NOMO-1 treated with DMSO at 0.1 percent for 48 hours (cell line): ENCODE measurements at regions not wholly inside any gene's neighbourhood (a gene's known extent, or its start where the extent isn't known, plus 50 kb on each side); places are given as distances from the start of the nearest gene placed in this dataset.
"Not testable (repeated sequence)": the region's sequence is repeated elsewhere in the genome, so short reads cannot be mapped to it uniquely, and the experiment has no call there.

Experiments
- DNase-seq: peaks from one replicate; lab custom pipeline; 2025; ENCODE audit not compliant: unreplicated experiment; lab: John Stamatoyannopoulos, UW

DNA sequence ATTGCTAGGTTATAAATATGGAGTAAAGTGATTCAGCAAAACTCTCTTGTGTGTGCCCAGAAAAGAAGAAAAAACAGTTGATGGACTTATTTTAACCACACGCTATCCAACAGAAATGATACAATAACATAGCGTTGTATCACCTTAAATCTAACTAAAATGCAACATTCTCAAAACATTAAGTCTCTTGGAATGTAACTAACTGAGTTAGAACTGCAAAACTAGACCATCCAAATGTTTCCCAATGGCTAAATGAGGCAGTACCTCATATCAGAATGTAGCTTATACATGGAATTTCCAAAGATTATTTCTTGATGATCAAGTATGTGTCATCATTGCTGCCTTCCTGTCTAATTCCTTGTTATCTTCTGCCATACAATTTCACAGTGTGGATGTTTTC, 187.9 kb downstream of the CNTN3 start:
- no peak for DNase-seq

GRCh38 chr3:74423867-74424266, 190.6 kb downstream of the CNTN3 start:
- DNase-seq = no peak

DNA sequence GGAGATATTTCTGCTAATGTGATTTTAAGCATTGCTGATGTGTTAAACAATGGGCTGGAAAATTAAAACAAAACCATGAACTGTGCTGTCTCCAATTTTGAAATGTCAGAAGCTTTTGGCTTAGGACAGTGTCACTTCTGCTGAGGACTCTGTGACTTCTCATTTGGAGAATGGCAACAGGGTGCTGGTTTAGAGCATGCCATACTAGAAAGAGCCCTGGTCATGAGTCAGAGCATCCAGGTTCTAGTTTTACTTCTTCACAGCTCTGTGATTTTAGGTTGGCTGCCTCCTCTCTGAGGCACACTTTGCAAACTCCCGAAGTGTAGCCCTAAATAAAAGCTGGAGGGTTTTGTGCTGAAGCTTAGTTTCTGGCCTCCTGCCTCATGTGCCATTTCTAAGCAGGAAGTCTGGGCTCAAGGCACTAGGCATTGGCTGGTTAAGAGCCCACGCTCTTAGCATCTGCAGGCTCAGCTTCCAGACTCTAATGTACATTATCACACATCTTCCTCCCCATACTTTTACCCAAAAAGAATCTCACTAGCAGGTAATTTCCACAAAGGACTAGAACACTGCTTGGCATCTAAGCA, 193.8 kb downstream of the CNTN3 start:
- no peak for DNase-seq

DNA sequence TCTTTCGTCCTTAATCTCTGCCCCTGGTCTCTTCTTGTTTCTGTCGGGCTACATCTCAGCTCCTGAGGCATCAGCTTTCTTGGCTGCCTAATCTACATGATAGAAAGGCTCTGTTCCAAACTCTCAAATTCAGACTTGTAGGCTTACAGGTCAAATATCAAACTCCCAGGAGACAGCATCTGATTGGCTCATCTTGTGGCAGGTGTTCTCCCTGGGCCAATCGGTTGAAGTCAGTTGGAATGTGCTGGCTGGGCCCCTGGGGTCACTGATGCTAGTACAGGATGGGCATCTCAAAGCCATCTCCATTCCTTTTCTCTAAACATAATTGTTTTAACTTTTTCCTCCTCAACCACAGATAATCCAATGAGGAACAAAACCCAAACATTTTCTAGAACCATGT, 198.7 kb downstream of the CNTN3 start:
- DNase-seq = no peak

- DNase-seq = no peak
Measured at GRCh38 chr3:74413547-74414241, 200.8 kb downstream of the CNTN3 start.

GRCh38 chr3:74410276-74410941, 204.1 kb downstream of the CNTN3 start:
- DNase-seq = no peak

- DNase-seq = no peak
Measured at GRCh38 chr3:74409066-74409465, 205.4 kb downstream of the CNTN3 start.

DNA sequence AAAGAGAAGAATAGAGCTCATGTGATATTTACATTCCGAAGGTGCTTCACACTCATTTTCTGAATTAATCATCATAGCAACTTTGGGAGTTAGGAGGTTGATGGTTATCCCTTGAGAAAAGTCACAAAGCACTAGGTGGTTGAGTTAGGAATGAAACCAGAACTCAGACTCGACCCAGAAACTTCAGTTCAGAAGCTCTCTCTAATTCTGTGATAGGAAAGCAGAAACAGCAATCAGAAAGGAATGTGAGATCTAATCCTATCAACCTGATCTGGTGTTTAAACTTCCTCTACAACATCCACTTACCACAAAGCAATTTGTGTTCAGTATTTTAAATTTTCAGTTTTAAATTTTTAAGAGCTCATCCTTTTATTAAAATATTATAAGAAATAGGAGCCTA, 211.2 kb downstream of the CNTN3 start:
- no peak for DNase-seq

GRCh38 chr3:74402821-74403220, 211.6 kb downstream of the CNTN3 start:
- DNase-seq = no peak

DNA sequence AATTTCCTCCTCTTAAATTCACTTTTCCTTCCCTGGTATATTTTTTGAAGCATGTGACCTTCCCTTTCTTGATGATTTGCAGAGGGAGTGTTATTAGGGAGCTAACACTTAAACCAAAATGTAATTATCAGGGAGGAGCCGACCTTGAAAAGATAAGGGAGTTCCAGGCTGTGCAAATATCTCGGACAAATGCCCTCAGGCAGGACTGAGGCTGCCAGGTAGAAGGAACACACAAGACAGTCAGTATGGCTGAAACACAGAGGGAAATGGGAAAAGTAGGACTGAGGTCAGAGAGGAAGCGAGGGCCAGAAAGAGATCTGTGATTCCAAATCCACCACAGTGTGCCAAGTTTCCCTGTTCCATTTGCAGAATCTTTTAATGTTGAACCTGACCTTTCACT, 221.0 kb downstream of the CNTN3 start:
- DNase-seq = no peak

DNA sequence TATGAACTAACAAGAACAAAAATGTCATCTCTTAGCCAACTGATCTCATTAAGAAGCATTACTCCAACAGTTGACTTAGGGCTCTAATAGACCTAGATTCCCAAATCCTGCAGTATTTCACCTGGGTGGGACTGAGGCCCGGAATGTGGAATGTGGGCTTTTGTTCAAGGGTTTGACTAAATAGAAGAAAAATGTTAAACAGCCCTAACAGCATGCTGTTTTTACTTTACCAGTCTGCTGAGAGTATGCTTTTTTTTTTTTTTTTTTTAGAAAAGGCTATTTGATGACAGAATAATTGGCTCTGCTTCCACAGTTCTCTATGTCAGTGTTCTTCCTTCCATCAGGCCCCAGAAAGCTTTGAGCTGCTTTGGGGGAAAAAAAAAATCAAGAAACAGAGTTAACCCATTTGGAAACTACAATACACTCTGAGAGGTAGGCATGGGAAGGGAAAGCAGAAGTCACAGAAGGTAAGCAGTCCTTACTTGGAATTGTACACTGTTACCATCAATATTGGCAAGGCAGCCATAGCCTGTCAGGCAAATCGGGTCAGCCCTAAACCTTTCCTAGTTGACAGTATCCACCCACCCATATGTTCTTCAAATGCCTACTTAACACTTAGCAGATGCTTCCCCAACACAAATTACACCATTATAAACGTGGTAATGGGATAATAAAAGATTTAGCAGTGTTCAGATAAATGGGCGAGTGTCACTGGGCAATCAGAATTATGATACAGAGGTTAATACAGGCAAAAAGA, 224.2 kb downstream of the CNTN3 start:
- no peak for DNase-seq

GRCh38 chr3:74387111-74387735, 227.2 kb downstream of the CNTN3 start:
- DNase-seq = no peak

GRCh38 chr3:74384159-74384558, 230.3 kb downstream of the CNTN3 start:
- DNase-seq = no peak

DNA sequence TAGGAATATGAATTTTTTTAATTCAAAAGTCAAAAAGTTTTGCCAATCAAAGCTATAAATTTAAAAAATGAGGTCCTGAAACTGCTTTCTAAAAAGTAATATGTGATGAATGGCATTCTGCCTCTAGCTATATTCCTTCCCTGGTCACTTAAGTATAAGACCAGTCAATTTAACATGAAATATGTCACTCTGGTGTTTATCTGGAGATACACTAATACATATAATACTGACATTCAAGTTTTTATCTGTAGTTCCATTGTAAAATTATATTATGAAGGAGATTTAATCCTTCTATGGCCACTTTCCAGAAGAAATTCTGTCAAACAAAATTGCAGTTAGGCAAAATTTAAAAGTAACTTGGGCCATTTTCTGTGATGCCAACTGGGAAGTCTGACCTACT, 236.8 kb downstream of the CNTN3 start:
- DNase-seq = no peak

DNA sequence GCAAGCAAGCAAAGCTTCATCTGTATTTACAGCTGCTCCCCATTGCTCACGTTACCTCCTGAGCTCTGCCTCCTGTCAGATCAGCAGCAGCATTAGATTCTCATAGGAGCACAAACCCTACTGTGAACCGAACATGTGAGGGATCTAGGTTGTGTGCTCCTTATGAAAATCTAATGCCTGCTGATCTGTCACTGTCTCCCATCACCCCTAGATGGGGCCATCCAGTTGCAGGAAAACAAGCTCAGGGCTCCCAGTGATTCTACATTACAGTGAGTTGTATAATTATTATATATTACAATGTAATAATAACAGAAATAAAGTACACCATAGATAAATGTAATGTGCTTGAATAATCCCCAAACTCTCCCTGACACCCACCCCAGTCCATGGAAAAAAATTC, 238.1 kb downstream of the CNTN3 start:
- DNase-seq = not testable (repeated sequence)

DNA sequence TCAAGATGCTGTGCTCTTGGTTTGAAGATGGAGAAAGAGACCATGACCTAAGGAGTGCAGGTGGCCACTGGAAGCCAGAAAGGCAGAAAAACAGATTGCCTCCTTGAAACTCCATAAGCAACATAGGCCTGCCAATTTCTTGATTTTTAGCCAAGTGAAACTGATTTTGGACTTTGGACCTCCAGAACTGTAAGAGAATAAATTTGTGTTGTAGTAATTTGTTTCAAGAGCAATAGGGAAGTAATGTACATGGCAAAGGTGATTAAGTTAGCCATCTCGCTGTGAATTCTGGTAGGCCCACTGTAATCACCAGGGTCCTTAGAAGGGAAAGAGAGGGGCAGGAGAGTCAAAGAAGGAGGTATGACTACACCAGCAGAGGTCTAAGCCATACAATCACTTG, 238.8 kb downstream of the CNTN3 start:
- no peak for DNase-seq

GRCh38 chr3:74372743-74373142, 241.7 kb downstream of the CNTN3 start:
- DNase-seq = no peak

GRCh38 chr3:74370342-74370741, 244.1 kb downstream of the CNTN3 start:
- no peak for DNase-seq

GRCh38 chr3:74366331-74366730, 248.1 kb downstream of the CNTN3 start:
- DNase-seq = no peak

- no peak for DNase-seq
Measured at GRCh38 chr3:74363346-74363745, 251.1 kb downstream of the CNTN3 start.

DNA sequence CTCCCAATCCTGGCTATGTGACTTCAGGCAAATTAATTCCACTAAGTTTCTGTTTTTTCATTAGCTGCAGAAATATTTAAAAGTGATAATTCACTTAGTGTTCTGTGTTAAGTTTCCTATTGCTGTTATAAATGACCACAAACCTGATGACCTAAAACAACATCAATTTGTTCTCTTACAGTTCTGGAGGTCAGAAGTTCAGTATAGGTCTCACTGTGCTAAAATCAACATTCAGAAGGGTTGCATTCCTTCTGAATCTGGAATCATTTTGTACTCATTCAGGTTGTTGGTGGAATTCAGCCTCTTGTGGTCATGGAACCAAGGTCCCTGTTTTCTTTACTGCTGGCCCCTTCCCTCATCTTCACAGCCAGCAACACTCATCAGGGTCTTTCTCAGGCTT, 254.1 kb downstream of the CNTN3 start:
- DNase-seq = no peak
